ENCODE measurements at regions not wholly inside any gene's neighbourhood (a gene's known extent, or its start where the extent isn't known, plus 50 kb on each side); places are given as distances from the start of the nearest gene placed in this dataset.

DNA sequence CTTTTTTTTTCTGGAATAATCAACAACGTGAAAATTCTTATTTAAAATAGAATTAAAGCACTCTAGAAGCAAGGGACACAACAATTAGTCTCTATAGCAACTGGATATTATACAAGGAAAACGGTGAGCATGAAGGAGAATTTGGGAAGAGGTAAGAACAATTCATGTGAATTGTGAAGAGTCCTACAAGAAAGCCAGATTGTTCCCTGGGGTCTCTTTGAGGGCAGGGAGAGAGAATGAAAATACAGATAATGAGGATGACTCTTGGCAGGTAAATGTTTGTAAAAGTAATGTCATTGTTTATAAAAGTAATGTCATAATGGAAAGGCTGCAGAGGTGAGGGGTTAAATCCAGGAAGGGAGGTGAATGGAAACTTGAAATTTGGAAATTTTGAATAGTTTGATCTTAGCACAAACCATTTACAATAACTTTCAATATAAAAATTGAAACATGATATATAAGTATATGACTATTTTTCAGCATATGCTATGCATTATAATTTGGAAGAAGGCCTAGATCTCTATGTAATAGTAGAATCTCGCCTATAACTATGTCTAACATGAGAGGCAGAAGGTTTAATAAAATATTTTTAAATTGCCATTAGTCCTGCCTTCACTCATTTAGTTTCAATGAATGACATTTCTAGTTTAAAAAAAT is 378.8 kb upstream of the DCN start:
- TF ChIP-seq EZH2phosphoT487 (conservative IDR thresholded peaks at IDR 0.05; ENCODE audit: low read length), result no peak
- TF ChIP-seq, protein P1, sequence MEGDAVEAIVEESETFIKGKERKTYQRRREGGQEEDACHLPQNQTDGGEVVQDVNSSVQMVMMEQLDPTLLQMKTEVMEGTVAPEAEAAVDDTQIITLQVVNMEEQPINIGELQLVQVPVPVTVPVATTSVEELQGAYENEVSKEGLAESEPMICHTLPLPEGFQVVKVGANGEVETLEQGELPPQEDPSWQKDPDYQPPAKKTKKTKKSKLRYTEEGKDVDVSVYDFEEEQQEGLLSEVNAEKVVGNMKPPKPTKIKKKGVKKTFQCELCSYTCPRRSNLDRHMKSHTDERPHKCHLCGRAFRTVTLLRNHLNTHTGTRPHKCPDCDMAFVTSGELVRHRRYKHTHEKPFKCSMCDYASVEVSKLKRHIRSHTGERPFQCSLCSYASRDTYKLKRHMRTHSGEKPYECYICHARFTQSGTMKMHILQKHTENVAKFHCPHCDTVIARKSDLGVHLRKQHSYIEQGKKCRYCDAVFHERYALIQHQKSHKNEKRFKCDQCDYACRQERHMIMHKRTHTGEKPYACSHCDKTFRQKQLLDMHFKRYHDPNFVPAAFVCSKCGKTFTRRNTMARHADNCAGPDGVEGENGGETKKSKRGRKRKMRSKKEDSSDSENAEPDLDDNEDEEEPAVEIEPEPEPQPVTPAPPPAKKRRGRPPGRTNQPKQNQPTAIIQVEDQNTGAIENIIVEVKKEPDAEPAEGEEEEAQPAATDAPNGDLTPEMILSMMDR (IDR thresholded peaks at IDR 0.05; ENCODE audit: insufficient read depth, low read length, poor library complexity, severe bottlenecking), result no peak

All from SU-DHL-6 (cell line).